Stimulated activated naive CD4-positive, alpha-beta T cell (primary cell): ENCODE measurements at regions not wholly inside any gene's neighbourhood (a gene's known extent, or its start where the extent isn't known, plus 50 kb on each side); places are given as distances from the start of the nearest gene placed in this dataset.

ENCODE experiments used
- DNase-seq, 6 experiments: peaks; one replicate each; lab custom pipeline; 2025; lab: John Stamatoyannopoulos, UW

DNA sequence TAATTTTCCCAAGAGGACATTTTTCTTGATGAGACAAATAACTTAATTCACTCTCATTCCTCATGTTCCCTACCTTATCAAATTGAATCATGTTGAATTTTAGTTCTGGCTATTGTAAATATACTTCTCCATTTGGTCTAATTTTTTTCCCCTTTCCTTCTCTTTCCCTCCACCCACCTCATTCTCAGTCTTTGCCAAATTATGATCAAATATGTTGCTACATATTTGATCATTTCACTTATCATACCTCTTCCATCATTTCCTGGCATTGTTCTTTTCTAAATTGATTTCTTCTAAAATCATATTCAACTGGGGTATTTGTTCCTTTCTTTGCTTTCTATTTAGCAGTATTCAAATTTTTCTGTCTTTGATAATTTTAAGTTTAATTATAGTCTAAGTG, 52.3 kb downstream of the HDGFL1 start:
- DNase-seq, result no peak

DNA sequence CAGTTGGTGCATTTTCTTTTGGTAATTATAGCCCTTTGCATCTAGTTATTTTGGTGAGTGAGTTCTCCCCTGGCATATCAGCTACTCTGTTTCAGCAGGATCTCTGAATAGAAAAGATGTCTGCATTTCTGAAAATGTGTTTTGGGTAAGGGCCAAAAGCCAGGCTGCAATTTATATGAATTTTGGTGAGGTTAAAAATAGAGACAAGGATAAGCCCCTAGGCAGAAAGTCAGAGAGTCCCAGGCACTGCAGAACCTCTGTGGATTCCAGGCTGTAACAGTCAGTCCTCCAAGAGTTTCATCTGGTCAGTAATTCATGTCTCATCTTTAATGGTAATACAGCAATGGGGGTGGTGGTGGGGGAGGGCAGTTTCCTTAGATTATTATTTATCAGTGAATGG, 53.0 kb downstream of the HDGFL1 start:
- DNase-seq, result no peak

DNA sequence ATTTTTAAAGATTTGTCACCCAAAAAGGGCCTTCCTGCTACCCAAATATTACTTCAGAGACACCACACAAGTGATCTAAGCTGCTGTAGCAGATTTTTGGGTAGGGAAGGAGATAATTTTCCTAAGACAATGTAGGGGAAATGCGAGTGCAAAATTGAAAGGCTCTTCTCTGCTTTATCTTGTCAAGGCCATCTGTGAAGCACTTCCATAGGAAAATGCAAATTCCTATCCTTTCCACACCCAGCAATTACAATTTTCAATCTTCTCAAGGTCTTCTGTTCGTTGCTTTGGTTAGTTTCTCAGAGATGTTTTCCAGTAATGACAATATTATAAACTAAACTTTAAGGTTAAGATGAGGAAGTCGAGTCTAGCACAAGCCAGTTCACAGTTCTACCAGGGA, 53.4 kb downstream of the HDGFL1 start:
- DNase-seq, result no peak

DNA sequence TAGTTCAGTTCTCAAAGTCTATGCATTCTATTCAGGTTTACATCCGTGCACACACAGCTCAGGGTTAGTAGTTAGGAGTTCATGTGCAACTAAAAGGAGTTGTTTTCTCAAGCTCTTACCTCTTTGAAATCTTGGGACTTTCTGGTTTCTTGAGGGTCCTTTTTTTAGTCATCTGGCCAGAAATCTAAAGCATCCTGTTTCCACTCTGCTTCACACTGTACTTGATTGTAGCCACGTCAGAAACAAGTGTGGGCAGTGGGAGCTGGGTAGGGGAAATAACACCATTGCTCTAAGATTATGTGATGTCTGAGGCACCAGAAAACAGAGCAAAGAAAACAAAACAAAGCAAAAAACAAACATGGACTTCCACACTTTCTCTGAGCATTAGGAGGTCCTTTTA, 58.3 kb downstream of the HDGFL1 start:
- DNase-seq, result no peak

DNA sequence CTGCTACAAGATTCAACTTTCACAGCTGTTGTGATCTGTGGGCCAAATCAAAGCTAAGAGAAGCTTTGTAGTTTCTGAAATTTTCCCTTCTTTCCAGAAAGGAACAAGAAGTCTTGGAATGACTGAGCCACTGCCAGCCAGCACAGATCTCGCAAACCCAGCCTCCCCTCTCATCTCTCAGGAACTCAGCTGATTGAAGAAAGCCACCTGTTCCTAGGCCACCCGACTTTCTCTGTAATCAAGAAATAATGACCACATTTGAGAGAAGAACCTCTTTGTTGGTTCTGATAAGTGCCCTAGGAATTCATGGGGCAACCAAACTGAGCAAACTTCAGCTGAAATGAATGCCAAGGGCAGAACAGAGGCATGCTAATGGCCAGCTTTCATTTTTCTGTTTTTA, 61.7 kb downstream of the HDGFL1 start:
- no peak for DNase-seq

DNA sequence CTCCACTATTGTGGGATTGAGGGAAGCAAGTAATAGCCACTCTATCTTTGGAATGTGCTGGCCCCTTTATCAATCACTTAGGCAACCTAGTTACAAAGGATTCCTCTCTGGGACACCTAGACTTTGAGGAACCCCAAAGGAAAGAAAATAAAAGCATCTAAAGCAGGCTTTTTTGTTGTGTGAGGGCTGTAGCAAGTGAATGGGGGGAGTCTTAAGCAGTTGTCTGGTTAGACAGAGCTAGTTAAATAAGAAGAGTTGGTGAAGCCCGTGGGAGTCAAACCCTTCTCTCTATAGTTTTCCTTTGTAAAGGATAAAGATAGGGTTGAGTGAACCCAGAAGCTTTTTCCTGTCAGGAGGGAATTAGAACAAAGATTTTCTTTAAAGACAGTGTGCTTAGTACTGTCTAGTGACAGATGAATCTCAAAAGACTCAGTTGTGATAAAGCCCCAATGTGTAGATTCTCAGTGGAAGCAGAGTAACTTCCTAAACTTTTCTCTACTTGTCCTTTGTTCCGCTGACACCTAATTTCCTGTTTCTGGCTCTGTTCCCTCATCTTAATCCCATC, 63.3 kb downstream of the HDGFL1 start:
- no peak for DNase-seq

DNA sequence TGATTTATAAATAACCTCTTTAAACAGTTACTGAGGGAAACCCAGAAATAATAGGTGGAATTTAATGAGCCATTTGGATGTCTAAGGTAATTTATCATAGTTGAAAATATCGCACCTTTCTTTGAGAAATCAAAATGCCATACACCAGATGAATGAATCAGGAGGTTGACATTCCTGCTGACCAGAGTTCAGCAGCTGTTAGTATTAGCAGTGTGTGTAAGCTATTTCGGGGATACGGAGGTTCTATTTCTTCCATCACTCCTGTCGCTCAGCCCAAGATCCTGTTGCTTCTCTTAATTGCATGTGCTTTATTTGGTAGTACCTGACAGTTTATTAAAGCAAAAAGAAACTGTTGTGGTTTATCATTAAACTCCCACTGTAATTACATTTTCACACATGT, 67.1 kb downstream of the HDGFL1 start:
- DNase-seq, result no peak

DNA sequence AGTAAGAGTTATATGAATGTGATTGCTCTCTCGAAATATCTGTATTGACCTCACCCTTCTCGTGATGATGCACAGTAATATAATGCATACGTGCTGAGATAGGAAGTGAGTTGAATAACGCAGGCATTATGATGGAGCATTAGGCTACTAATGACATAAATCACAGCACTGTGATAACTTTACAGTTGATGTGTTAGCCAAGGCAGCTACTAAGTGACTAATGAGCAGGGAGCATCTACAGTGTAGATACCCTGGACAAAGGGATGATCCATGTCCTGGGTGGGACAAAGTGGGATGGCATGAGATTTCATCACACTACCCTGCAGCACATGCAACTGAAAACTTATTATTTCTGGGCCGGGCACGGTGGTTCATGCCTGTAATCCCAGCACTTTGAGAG, 68.4 kb downstream of the HDGFL1 start:
- no peak for DNase-seq

DNA sequence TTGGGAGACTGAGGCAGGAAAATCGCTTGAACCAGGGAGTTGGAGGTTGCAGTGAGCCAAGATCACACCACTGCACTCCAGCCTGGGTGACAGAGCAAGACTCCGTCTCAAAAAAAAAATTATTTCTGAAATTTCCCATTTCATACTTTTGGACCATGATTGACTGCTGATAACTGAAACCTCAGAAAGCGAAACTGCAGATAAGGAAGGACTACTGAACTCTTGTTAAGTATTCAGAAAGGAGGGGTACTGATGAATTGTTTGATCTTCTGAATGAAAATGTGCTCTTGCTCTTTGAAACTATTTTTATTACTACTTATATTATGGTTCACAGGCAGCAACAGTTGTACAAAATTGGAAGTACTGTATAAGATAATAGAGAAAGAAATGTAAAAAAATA, 69.0 kb downstream of the HDGFL1 start:
- DNase-seq, result no peak

DNA sequence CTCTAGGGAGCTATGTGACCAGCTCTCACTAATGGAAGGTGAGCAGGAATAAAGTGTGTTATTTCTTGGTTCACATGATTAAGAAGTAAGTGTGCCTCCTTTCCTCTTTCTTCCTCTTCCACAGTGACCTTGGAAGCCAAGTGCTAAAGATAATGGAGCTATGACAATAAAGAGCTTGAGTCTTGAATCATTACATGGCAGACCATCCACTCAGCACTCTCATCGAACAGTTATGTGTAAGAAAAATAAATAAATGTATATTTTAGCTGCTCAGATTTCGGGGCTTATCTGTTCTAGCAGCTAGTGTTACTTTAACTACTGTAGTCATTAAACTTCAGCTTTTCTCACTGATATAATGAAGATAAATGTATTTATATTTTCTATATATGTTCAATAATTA, 72.9 kb downstream of the HDGFL1 start:
- DNase-seq, result no peak

DNA sequence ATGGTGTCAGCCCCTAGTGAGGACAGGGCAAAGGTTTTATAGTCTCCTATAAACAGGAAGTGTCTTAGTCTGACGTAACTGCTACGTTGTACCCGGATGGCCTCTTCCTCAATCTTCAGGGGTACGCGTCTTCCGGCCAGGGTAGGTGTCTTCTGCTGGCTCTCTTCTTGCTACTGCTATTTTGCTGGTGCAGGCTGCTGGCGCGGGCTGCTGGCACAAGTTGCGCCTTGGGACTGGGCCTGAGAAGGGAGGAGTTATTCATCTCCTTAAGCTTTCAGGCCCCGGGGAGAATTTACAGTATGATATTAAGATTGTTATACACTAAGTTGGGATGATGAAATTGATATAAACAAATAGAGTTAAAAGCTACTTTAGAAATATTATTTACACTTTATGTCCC, 74.4 kb downstream of the HDGFL1 start:
- DNase-seq, result no peak

DNA sequence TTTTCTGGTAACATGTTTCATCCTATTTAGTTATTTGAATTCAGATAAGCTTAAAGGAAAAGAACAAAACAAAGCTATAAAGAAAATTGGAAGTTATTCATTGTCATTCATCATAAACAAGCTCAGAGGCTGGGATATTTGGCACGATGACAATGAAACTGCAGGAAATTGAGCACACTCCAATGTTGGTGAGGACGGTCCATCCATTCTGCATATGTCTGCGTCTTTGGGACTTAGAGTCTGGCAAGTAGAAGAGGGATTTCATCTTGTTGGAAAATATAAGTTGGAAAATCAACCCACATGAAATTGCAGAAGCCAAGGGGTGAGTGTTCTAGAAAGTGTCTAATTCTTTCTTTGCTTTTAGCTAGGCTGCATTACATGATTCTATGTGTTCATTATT, 78.4 kb downstream of the HDGFL1 start:
- DNase-seq, result no peak

DNA sequence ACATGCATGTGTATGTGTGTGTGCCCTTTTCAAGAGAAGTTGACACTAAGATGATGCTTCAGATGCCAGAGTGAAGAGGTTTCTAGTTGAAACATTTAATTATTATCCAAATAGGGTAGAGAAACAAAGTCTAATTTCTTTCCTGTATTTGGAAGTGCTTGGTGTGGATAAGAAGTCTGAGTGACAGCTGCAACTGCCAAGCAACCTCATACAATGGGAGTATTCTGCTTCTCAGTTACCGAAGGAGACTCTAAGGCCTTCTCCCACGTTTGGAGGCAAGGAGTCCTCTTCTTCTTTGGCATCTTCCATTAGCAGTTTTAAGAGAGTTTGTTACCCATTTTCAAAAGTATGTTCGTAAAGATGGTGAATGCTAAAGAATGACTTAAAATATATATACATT, 82.4 kb downstream of the HDGFL1 start:
- no peak for DNase-seq

DNA sequence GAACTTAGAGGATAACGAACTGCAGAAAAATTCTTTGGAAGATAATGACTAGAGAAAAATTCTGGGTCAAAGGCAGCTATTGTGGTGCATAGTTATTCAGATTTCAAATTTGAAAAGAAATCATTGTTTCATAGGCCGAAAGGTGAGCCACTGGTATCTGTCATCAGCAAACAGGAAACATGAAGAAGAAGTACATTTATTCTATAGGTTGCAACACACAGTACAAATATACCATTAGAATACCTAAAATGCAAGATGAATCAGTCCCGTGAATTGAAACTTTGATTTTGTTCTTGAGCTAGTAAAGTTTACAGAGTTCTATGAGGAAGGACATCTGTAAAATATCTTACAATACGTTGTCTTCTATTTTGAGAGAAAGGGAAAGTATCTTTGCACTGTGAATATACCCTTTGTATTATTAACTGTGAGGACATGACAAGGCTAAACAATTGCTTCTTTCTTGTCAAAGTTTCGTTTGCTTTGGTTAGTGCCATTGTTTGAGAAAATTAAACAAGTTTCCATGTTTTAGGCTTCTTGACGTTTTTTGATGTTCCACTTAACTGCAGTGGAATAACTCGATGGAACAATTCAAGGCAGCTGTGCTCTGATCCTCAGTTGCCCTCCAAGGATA, 84.7 kb downstream of the HDGFL1 start:
- no peak for DNase-seq

DNA sequence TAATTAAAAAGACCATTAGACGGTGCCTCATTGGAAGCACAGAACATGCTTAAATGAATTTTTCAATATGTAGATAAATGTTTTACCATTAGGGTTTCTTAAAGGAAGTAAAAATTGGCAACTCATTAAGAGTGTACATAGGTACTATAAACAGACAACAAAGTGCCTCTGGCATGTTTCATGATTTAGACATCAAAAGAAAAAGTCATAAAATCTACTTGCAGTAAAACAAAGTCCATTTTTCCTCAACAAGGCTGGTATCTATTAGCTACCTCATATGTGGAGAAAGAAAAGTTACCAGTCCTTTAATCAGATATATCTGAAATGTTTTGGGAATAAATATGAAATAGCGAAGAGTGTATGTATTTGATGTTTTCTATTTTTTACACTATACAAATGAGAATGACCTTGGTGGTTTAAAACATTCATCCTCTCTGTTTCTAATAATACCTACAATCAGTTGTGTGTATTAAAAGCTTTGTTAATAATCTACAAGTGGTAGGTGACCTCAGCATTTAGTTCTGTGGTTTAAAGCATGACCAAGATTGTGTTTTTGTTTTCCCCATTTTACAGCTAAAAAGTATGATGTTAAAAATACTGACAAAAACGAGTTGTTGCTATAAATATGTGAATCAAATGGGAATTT, 87.5 kb downstream of the HDGFL1 start:
- DNase-seq, result no peak

DNA sequence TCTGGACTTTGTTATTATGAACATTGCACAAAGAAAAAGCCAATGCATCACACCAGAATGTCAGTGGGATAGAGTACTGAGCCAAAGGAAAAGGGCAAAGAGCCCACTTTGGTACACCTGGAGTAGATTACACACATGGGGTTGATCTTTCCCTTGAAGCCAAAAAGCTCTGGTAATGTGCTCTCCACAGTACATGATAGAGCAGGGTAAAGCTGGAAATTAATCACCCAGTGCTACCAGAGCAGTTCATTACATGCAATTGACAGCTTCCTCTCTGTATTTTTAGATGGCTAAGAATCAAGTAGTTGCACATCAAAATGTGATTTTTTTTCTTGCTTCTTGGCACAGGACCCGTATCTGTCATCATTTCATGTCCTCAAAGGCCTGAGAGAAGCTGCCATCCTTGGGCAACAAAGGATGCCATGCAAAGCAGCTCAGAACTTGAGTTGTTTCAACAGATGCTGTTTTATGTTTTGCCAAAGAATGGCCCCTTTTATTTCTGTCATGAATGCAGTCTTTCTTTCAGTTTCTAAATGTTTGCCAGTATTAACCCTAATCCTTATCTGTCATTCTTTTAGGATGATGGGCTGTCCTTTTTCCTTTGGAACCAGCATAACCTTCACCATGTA, 88.1 kb downstream of the HDGFL1 start:
- no peak for DNase-seq

DNA sequence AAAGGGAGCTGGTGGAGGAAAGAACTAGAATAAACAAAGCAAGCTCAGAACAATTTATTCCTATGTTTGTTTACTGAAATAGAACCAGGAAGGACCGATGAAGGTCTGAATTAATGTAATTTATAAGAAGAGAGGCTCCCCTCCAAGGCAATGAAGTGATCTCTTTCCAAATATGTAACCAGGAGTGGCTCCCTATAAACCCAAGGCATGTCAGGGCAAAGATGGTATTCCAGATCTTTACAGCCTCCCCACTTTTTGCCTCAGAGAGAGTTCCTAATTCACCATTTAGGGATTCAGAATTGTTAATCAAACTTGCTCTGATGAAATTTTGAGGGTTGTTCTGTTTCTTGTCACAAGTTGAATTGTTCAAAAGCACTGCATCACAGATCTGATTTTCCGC, 88.8 kb downstream of the HDGFL1 start:
- no peak for DNase-seq

DNA sequence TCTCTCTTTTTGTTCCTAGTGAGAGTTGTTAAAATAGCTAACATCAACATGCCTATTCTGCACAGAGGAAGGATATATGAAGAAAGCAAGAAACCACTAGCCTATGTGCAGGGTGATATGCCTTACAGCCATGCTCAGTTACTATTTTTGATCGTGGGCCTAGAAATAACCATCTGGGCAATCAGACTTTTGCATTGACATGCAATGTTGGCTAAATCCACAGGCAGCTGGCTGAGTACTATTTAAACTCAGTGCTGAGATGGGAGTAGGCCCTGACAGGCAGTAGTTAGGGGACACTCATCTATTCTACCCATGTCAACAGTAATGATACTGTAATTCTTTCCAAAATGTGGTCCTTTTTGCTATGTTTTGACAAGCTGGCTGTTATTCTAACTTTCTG, 89.6 kb downstream of the HDGFL1 start:
- DNase-seq, result no peak

DNA sequence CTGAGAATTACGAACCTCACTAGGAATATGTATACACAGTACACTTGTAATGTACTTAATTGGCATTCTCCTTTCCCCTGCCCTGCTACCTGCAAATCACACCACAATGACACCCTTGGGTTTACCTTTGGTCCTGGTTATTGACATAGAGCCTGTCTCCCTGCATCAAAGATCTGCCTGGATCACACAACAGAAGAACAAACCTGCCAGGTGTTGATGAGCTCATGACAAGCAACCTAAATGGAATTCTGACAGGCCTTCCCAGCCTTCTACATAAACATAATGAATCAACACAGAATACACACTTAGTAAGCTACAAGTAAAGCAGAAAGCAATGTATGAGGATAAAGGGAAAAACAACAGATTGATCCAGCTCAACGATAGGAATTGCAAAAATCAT, 95.6 kb downstream of the HDGFL1 start:
- no peak for DNase-seq

DNA sequence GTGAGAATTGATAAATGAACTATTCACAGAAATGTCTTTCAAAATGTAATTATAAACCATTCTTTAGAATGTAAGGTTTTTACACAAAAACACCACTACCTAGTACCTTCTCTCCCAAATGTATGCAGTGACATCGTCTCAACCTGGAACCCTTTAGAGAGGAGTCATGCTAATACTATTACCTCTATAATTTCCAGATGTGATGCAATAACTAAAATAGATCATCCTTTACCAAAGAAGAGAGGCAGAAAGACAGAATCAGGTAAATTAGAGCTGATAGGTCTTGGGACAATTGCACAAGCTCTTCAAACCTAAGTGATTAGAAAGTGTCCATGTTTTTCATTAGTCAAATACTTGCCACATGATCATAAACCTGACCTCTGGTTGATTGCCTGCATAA, 96.7 kb downstream of the HDGFL1 start:
- DNase-seq, result no peak

DNA sequence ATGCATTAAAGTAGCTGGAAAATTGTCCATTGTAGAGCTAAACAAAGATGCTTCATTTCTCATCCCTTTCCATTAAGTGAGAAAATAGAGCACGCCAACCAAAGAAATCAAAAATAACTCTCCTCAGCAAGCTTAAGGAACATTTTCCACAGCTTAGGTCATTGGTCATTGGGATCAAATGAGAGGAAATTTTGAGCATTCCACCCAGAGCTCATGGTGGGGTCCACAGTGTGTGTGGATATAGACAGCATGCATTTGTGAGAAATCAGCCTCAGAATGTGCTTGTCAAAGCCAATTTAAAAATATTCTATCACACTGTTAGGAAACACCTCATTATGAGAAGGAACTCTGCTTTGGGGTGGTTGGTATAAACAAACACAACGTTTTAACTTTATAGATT, 97.2 kb downstream of the HDGFL1 start:
- no peak for DNase-seq

DNA sequence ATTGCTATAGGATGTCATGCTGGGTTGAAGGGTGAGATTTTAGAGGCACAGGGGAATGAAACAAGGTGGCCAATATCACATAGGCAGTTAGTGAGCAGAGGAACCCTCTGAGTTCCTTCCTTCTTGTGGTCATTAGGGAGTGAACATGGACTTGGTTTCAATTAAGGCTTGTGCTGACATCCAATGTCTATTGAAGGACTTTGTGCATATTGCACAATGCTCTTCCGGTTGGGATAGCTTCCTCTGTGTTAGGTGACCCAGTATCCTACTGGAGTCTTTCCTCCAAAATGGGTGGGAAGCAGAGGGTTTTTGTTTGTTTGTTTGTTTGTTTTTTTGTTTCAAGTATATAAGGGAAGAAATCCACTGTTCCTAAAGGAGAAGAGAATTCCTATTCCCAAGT, 98.5 kb downstream of the HDGFL1 start:
- DNase-seq, result no peak

DNA sequence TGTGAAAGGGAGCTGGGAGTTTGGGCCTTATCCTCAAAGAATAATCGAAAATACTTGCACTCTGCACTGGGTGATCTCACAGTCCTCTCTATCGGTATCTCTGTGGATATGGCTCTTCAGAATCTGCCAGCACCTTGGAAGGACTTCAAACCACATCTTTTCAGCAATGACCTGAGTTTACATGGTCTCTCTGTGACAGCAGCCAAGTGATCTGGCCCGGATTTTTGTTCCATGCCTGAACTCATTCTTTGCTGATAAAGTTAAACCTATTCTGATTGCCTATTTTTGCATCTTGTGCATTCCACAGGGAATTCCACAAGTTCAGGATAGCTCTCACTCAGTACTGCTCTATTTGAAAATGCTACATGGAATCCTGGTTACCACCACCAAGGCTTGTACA, 98.9 kb downstream of the HDGFL1 start:
- no peak for DNase-seq

DNA sequence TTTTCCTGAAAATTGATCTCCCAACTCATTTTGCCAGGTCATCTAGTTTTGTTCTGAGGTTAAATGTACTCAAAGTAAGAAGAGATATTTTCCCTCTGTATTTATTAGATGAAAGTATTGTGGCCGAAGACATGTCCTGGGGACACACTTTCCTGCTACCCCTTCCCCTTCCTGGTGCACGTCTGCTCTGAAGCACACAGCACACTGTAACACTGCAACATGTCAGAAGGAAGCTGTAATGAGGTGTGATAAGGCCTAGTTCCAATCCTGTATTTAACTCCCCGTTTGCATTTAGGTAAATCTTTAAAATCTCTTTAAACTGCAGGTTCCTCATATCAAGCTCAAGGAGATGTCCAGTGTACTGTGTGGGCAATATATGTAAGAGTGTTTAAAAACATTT, 99.4 kb downstream of the HDGFL1 start:
- DNase-seq, result no peak
